ENCODE measurements at regions not wholly inside any gene's neighbourhood (a gene's known extent, or its start where the extent isn't known, plus 50 kb on each side); places are given as distances from the start of the nearest gene placed in this dataset.

GRCh38 chr4:144366425-144366824 lies 225.9 kb upstream of the GYPA start:
- H4K91ac ChIP-seq (replicated peaks; ENCODE audit: insufficient read length, low read length), result no peak overlapping the region
- H4K5ac ChIP-seq (ENCODE audit: insufficient read length, low read depth, low read length), result no peak overlapping the region
- H2BK20ac ChIP-seq (ENCODE audit: low read length), result no peak overlapping the region
- no peak overlapping the region for H2AK5ac ChIP-seq (ENCODE audit: low read depth, low read length)
- CTCF ChIA-PET (ENCODE audit: partially characterized antibody), result no interaction called here
- H3K79me1 ChIP-seq (ENCODE audit: low read depth, low read length), result no peaks in the 10 kb centered on the region
- H2BK120ac ChIP-seq (replicated peaks; ENCODE audit: low read depth, low read length), result no peak overlapping the region
- H2BK5ac ChIP-seq (ENCODE audit: low read depth, low read length), result no peak overlapping the region
- no peaks in the 10 kb centered on the region for H3K4me1 ChIP-seq (replicated peaks in 1 of 4; ENCODE audit: control insufficient read depth in 3 of 4, insufficient read depth in 4 of 4, low read length in 3 of 4)
- no peaks in the 10 kb centered on the region for H3K36me3 ChIP-seq (ENCODE audit: control insufficient read depth in 2 of 4, insufficient read depth in 4 of 4, low read length in 3 of 4)
- H2BK15ac ChIP-seq (ENCODE audit: low read length), result no peak overlapping the region
- WGBS, 2 experiments (ENCODE audit: extremely low coverage in 1 of 2, insufficient coverage in 1 of 2, insufficient read length in 1 of 2, insufficient replicate concordance in 2 of 2, low coverage in 1 of 2, low lambda C conversion rate in 2 of 2, missing lambda C conversion rate in 1 of 2), result 100% methylated on average over 1 of the region's 1 CpG; no CpG with 5 or more reads in 1 of the 2 experiments
- FAIRE-seq (no peak), DNase-seq (ENCODE audit: low read depth in 1 of 2, low spot score in 2 of 2) (no peak)
- no peaks in the 10 kb centered on the region for H3K9me3 ChIP-seq (ENCODE audit: insufficient read depth in 2 of 2, low read depth in 1 of 2, low read length in 1 of 2)
- H4K8ac ChIP-seq (ENCODE audit: extremely low read depth, insufficient read depth, low read length), result no peak overlapping the region
- H2AFZ ChIP-seq (ENCODE audit: low read length), result no peak overlapping the region
- no peak overlapping the region for H3K14ac ChIP-seq (ENCODE audit: insufficient read length)
- no peak overlapping the region for H3K27ac ChIP-seq (ENCODE audit: low read depth, low read length)
- H3K23ac ChIP-seq (ENCODE audit: insufficient read length), result no peak overlapping the region
- H3K27me3 ChIP-seq (replicated peaks in 1 of 4; ENCODE audit: control insufficient read depth in 3 of 4, extremely low read depth in 1 of 4, insufficient read depth in 3 of 4, low read length in 3 of 4), result no peaks in the 10 kb centered on the region
- H3K4me3 ChIP-seq (ENCODE audit: extremely low read depth in 1 of 4, insufficient read depth in 2 of 4, low read depth in 3 of 4, low read length in 4 of 4), result no peak overlapping the region
- no peak overlapping the region for H2BK12ac ChIP-seq (ENCODE audit: low read depth, low read length)
- H3K56ac ChIP-seq (replicated peaks; ENCODE audit: insufficient read length, low read depth, low read length), result no peak overlapping the region
- no peaks in the 10 kb centered on the region for H3K79me2 ChIP-seq (ENCODE audit: control insufficient read depth in 1 of 2, insufficient read depth in 2 of 2, low read length in 2 of 2)
- POLR2A ChIA-PET (ENCODE audit: partially characterized antibody), result no interaction called here
- no peak overlapping the region for H3K4me2 ChIP-seq (ENCODE audit: insufficient read depth in 1 of 2, low read depth in 2 of 2, low read length in 2 of 2)
- no peak overlapping the region for H3K4ac ChIP-seq (replicated peaks; ENCODE audit: insufficient read length, low read depth, low read length)
- H3K9ac ChIP-seq (replicated peaks in 1 of 4; ENCODE audit: extremely low read depth in 1 of 4, low read depth in 3 of 4, low read length in 3 of 4), result no peak overlapping the region
- H4K20me1 ChIP-seq (replicated peaks in 1 of 2; ENCODE audit: control insufficient read depth in 1 of 2, insufficient read depth in 2 of 2, low read length in 2 of 2), result no peaks in the 10 kb centered on the region
- no peak for TF ChIP-seq RNF2 (IDR thresholded peaks at IDR 0.05; ENCODE audit: borderline replicate concordance, low read depth, low read length, missing control alignments, poor library complexity, severe bottlenecking)
- no peak for TF ChIP-seq MAX (IDR thresholded peaks at IDR 0.05)
- no peak for TF ChIP-seq EP300 (IDR thresholded peaks at IDR 0.05; ENCODE audit: borderline replicate concordance in 1 of 2, low read depth in 2 of 2, low read length in 2 of 2)
- no peak overlapping the region for H3K18ac ChIP-seq (ENCODE audit: extremely low read depth, low read length)
- no peaks in the 10 kb centered on the region for H3K23me2 ChIP-seq (ENCODE audit: low read depth, low read length)

Measured in H1 (cell line).